ENCODE measurements at regions not wholly inside any gene's neighbourhood (a gene's known extent, or its start where the extent isn't known, plus 50 kb on each side); places are given as distances from the start of the nearest gene placed in this dataset.

- DNase-seq (ENCODE audit: low read depth): no peak
Measured at GRCh38 chr20:57877131-57877824, 167.5 kb upstream of the PMEPA1 start.

- no peak for DNase-seq (ENCODE audit: low read depth)
Measured at GRCh38 chr20:57876163-57876562, 166.3 kb upstream of the PMEPA1 start.

GRCh38 chr20:57874141-57874540 lies 164.3 kb upstream of the PMEPA1 start:
- no peak for DNase-seq (ENCODE audit: low read depth)

GRCh38 chr20:57872816-57873409 lies 163.1 kb upstream of the PMEPA1 start:
- DNase-seq (ENCODE audit: low read depth): no peak

GRCh38 chr20:57871237-57871632 lies 161.4 kb upstream of the PMEPA1 start:
- no peak for DNase-seq (ENCODE audit: low read depth)

GRCh38 chr20:57870597-57871236 lies 160.9 kb upstream of the PMEPA1 start:
- DNase-seq (ENCODE audit: low read depth): no peak

- DNase-seq (ENCODE audit: low read depth): no peak
Measured at GRCh38 chr20:57869951-57870315, 160.1 kb upstream of the PMEPA1 start.

- no peak for DNase-seq (ENCODE audit: low read depth)
Measured at GRCh38 chr20:57869291-57869950, 159.6 kb upstream of the PMEPA1 start.

- no peak for DNase-seq (ENCODE audit: low read depth)
Measured at GRCh38 chr20:57868310-57868709, 158.5 kb upstream of the PMEPA1 start.

GRCh38 chr20:57867807-57868206 lies 158.0 kb upstream of the PMEPA1 start:
- DNase-seq (ENCODE audit: low read depth): no peak

GRCh38 chr20:57867181-57867803 lies 157.5 kb upstream of the PMEPA1 start:
- DNase-seq (ENCODE audit: low read depth): no peak

GRCh38 chr20:57866250-57867106 lies 156.7 kb upstream of the PMEPA1 start:
- no peak for DNase-seq (ENCODE audit: low read depth)

GRCh38 chr20:57865266-57865665 lies 155.5 kb upstream of the PMEPA1 start:
- DNase-seq (ENCODE audit: low read depth): no peak

GRCh38 chr20:57860576-57860975 lies 150.8 kb upstream of the PMEPA1 start:
- DNase-seq (ENCODE audit: low read depth): no peak

GRCh38 chr20:57857969-57858368 lies 148.2 kb upstream of the PMEPA1 start:
- DNase-seq (ENCODE audit: low read depth): no peak

- no peak for DNase-seq (ENCODE audit: low read depth)
Measured at GRCh38 chr20:57857118-57857517, 147.3 kb upstream of the PMEPA1 start.

- DNase-seq (ENCODE audit: low read depth): no peak
Measured at GRCh38 chr20:57856658-57857057, 146.8 kb upstream of the PMEPA1 start.

- DNase-seq (ENCODE audit: low read depth): no peak
Measured at GRCh38 chr20:57851796-57852195, 142.0 kb upstream of the PMEPA1 start.

GRCh38 chr20:57851025-57851682 lies 141.3 kb upstream of the PMEPA1 start:
- DNase-seq (ENCODE audit: low read depth): no peak

- no peak for DNase-seq (ENCODE audit: low read depth)
Measured at GRCh38 chr20:57849521-57850215, 139.9 kb upstream of the PMEPA1 start.

Measured in fibroblast of the conjunctiva (primary cell).